ENCODE measurements at regions not wholly inside any gene's neighbourhood (a gene's known extent, or its start where the extent isn't known, plus 50 kb on each side); places are given as distances from the start of the nearest gene placed in this dataset.

DNA sequence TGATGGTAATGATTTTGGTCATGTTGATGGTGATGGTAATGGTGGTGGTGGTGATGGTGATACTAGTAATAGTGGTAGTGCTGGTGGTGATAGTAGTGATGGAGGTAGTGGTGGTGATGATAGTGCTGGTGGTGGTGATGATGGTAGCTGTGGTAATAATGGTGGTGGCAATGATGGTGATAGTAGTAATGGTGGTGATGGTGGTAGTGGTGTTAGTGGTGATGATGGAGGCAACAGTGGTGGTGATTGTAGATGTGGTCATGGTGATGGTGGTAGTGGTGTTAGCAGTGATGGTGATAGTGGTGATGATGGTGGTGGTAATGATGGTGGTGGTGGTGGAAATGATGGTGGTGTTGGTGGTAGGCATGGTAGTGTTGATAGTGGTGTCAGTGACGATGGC is 127.0 kb upstream of the RPL38 start:
- TF ChIP-seq, protein P1, sequence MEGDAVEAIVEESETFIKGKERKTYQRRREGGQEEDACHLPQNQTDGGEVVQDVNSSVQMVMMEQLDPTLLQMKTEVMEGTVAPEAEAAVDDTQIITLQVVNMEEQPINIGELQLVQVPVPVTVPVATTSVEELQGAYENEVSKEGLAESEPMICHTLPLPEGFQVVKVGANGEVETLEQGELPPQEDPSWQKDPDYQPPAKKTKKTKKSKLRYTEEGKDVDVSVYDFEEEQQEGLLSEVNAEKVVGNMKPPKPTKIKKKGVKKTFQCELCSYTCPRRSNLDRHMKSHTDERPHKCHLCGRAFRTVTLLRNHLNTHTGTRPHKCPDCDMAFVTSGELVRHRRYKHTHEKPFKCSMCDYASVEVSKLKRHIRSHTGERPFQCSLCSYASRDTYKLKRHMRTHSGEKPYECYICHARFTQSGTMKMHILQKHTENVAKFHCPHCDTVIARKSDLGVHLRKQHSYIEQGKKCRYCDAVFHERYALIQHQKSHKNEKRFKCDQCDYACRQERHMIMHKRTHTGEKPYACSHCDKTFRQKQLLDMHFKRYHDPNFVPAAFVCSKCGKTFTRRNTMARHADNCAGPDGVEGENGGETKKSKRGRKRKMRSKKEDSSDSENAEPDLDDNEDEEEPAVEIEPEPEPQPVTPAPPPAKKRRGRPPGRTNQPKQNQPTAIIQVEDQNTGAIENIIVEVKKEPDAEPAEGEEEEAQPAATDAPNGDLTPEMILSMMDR (IDR thresholded peaks at IDR 0.05; ENCODE audit: control extremely low read depth in 1 of 3, insufficient read depth in 1 of 3, low read depth in 1 of 3, low read length in 3 of 3) = no peak
- TF ChIP-seq EZH2 (IDR thresholded peaks at IDR 0.05; ENCODE audit: low read depth, low read length, severe bottlenecking) = no peak
- no peak for TF ChIP-seq TBP (IDR thresholded peaks at IDR 0.05; ENCODE audit: low read depth, low read length)
- TF ChIP-seq POLR2AphosphoS5 (IDR thresholded peaks at IDR 0.05; ENCODE audit: low read depth, low read length) = no peak
- TF ChIP-seq POLR2A (IDR thresholded peaks at IDR 0.05; ENCODE audit: control extremely low read depth in 1 of 2, low read depth in 2 of 2, low read length in 2 of 2) = no peak
- TF ChIP-seq TAF1 (IDR thresholded peaks at IDR 0.05; ENCODE audit: low read depth, low read length) = no peak
- no peak for TF ChIP-seq SP2 (IDR thresholded peaks at IDR 0.05; ENCODE audit: low read length)
- no peak for TF ChIP-seq YY1 (IDR thresholded peaks at IDR 0.05; ENCODE audit: low read depth, low read length)
- no peak for TF ChIP-seq JUN (IDR thresholded peaks at IDR 0.05; ENCODE audit: low read depth, low read length)
- TF ChIP-seq HDAC6 (IDR thresholded peaks at IDR 0.05; ENCODE audit: low read depth, low read length) = no peak
- TF ChIP-seq CHD2 (IDR thresholded peaks at IDR 0.05; ENCODE audit: low read length) = no peak
- no peak for TF ChIP-seq TAF7 (optimal IDR thresholded peaks at IDR 0.05; ENCODE audit: borderline replicate concordance, low read depth, low read length)
- no peak for TF ChIP-seq GABPA (IDR thresholded peaks at IDR 0.05; ENCODE audit: borderline replicate concordance, insufficient read depth, low read length)
- no peak for TF ChIP-seq SP1 (IDR thresholded peaks at IDR 0.05; ENCODE audit: low read depth, low read length)
